ENCODE measurements at regions not wholly inside any gene's neighbourhood (a gene's known extent, or its start where the extent isn't known, plus 50 kb on each side); places are given as distances from the start of the nearest gene placed in this dataset.

- TF ChIP-seq CTCF (conservative IDR thresholded peaks at IDR 0.05; ENCODE audit: low read length) (no peak), EZH2phosphoT487 (IDR thresholded peaks at IDR 0.05; ENCODE audit: borderline replicate concordance) (no peak)
These were observed 264.3 kb upstream of the ZPLD1 start for GRCh38 chr3:102170545-102170944.

All from Loucy (cell line).